PC-9 (cell line): ENCODE measurements at regions not wholly inside any gene's neighbourhood (a gene's known extent, or its start where the extent isn't known, plus 50 kb on each side); places are given as distances from the start of the nearest gene placed in this dataset.

Experiments
- CTCF ChIP-seq: fragments of 200-600 bp; sonication (generic); conservative IDR thresholded peaks from 2 replicates; pipeline ENCODE4 v1.6.1; 2017; ENCODE audit warnings: mixed run types, antibody characterized with exemption, mild to moderate bottlenecking, moderate library complexity
- EZH2 ChIP-seq: fragments of 200-600 bp; sonication (generic); IDR thresholded peaks from 2 replicates; pipeline ENCODE4 v1.8.0; 2017; ENCODE audit warnings: antibody characterized with exemption, low read depth

DNA sequence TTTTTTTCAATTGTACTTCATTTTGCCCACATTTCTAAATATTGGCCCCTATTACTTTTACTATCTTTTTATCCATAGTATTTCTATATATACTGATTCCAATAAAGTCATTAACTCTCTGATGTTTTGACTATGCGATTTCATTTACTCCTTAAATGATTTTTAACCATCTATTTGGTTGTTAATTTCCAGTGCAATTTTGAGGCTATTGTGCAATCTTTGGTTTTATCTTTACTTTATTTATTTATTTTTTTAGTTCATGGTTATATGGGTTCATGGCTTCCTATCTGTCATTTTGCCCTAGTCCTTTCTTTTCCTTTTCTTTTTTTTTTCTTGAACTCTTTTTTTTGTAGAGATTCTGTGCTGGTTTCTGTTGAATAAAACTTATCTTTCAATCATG, 1408.0 kb upstream of the GBE1 start:
- no peak for TF ChIP-seq CTCF
- no peak for TF ChIP-seq EZH2
